B cell (primary cell): ENCODE measurements at regions not wholly inside any gene's neighbourhood (a gene's known extent, or its start where the extent isn't known, plus 50 kb on each side); places are given as distances from the start of the nearest gene placed in this dataset.

Experiments used
- CTCF ChIP-seq: fragments of 200-600 bp; IDR thresholded peaks from one replicate; pipeline ENCODE4 v1.8.0; 2022; ENCODE audit warnings: antibody characterized with exemption, mild to moderate bottlenecking
- EZH2 ChIP-seq: IDR thresholded peaks from 2 replicates; pipeline ENCODE4 v1.6.1; 2012; ENCODE audit warnings: borderline replicate concordance, low read depth, mild to moderate bottlenecking, moderate library complexity, low read length; ENCODE audit not compliant: insufficient read depth, poor library complexity, severe bottlenecking

GRCh38 chr10:28761084-28761846 lies 83.9 kb downstream of the BAMBI start:
- TF ChIP-seq EZH2 (no peak), CTCF (no peak)
